ENCODE measurements at regions not wholly inside any gene's neighbourhood (a gene's known extent, or its start where the extent isn't known, plus 50 kb on each side); places are given as distances from the start of the nearest gene placed in this dataset.

DNA sequence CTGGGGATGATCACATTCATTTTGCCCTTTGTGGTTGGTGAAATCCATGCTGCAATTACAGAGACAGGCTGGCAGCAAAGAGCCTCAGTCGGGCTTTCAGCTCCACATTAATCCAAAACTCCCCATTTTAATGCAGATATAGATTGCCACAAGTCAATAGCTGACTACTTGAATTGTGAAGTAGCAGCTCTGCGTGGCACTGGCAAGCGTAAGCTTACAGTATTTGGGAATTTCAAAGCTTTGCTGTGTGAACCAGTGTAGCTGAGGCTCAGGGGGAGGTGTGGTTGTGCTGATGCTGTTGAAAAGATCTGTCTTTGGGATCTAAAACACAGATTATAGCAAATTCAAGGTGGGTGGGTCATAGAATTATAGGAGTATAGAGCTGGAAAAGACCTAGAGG, 290.3 kb upstream of the ONECUT1 start:
- no peak for DNase-seq (ENCODE audit: extremely low read depth, insufficient read length)
- H3K4me3 ChIP-seq (replicated peaks; ENCODE audit: low read depth, low read length), result no peak overlapping the region
- no peaks in the 10 kb centered on the region; the same call in 1 of the 2 replicates for H3K27me3 ChIP-seq (replicated peaks; ENCODE audit: control insufficient read depth, insufficient read depth, low read length)
- TF ChIP-seq, protein P1, sequence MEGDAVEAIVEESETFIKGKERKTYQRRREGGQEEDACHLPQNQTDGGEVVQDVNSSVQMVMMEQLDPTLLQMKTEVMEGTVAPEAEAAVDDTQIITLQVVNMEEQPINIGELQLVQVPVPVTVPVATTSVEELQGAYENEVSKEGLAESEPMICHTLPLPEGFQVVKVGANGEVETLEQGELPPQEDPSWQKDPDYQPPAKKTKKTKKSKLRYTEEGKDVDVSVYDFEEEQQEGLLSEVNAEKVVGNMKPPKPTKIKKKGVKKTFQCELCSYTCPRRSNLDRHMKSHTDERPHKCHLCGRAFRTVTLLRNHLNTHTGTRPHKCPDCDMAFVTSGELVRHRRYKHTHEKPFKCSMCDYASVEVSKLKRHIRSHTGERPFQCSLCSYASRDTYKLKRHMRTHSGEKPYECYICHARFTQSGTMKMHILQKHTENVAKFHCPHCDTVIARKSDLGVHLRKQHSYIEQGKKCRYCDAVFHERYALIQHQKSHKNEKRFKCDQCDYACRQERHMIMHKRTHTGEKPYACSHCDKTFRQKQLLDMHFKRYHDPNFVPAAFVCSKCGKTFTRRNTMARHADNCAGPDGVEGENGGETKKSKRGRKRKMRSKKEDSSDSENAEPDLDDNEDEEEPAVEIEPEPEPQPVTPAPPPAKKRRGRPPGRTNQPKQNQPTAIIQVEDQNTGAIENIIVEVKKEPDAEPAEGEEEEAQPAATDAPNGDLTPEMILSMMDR (IDR thresholded peaks at IDR 0.05; ENCODE audit: insufficient read depth, low read length, poor library complexity, severe bottlenecking), result no peak
- H3K36me3 ChIP-seq (ENCODE audit: control insufficient read depth, insufficient read depth, low read length), result no peaks in the 10 kb centered on the region

DNA sequence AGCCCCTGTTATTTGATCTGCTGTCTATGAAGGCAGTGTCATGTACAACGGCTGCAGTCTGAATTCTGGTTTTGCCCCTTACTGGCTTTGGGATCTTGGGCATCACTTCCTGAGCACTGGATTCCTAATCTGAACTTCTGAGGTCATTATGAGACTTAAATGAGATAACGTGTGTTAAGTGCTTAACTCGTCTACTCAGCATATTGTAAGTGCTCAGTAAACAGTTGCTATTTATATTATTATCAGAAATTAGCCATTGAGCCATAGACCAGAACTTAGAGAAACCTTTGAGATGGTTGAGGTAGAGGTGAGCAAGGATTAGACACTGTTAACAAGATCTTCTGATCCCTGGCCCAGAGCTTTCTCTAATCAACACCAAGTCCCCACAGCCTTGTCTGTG, 284.1 kb upstream of the ONECUT1 start:
- TF ChIP-seq, protein P1 (IDR thresholded peaks at IDR 0.05; ENCODE audit: insufficient read depth, low read length, poor library complexity, severe bottlenecking), result no peak
- Histone ChIP-seq H3K36me3 (ENCODE audit: control insufficient read depth, insufficient read depth, low read length) (no peaks in the 10 kb centered on the region), H3K27me3 (replicated peaks; ENCODE audit: control insufficient read depth, insufficient read depth, low read length) (no peaks in the 10 kb centered on the region), H3K4me3 (replicated peaks; ENCODE audit: low read depth, low read length) (no peak overlapping the region)
- no peak for DNase-seq (ENCODE audit: extremely low read depth, insufficient read length)

DNA sequence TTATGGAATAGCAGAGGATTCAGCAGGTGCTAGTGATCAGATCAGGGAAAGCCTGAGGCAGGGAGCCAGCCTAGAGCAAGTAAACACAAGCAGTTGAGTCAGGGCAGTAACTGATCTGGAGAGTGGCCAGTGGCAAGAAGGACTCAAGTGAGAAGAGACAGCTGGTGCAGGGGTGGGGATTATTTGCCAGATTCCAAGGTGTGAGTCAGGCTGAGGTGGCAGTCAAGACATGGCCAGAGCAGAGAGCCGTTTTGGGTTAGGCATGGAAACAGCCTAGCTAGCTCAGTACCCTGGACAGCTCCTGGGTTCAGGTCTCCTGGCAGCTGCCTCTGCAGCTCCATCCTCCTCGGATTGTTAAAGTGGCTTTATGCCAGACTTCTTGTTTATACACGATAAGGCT, 281.9 kb upstream of the ONECUT1 start:
- TF ChIP-seq, protein P1 (IDR thresholded peaks at IDR 0.05; ENCODE audit: insufficient read depth, low read length, poor library complexity, severe bottlenecking), result no peak
- no peaks in the 10 kb centered on the region for H3K36me3 ChIP-seq (ENCODE audit: control insufficient read depth, insufficient read depth, low read length)
- no peak overlapping the region for H3K4me3 ChIP-seq (replicated peaks; ENCODE audit: low read depth, low read length)
- H3K27me3 ChIP-seq (replicated peaks; ENCODE audit: control insufficient read depth, insufficient read depth, low read length), result no peaks in the 10 kb centered on the region
- DNase-seq (ENCODE audit: extremely low read depth, insufficient read length), result no peak

GRCh38 chr15:53068636-53069035, 278.5 kb upstream of the ONECUT1 start:
- Histone ChIP-seq H3K4me3 (replicated peaks; ENCODE audit: low read depth, low read length) (no peak overlapping the region), H3K27me3 (replicated peaks; ENCODE audit: control insufficient read depth, insufficient read depth, low read length) (no peaks in the 10 kb centered on the region), H3K36me3 (ENCODE audit: control insufficient read depth, insufficient read depth, low read length) (no peaks in the 10 kb centered on the region)
- no peak for DNase-seq (ENCODE audit: extremely low read depth, insufficient read length)
- TF ChIP-seq, protein P1 (IDR thresholded peaks at IDR 0.05; ENCODE audit: insufficient read depth, low read length, poor library complexity, severe bottlenecking), result no peak

DNA sequence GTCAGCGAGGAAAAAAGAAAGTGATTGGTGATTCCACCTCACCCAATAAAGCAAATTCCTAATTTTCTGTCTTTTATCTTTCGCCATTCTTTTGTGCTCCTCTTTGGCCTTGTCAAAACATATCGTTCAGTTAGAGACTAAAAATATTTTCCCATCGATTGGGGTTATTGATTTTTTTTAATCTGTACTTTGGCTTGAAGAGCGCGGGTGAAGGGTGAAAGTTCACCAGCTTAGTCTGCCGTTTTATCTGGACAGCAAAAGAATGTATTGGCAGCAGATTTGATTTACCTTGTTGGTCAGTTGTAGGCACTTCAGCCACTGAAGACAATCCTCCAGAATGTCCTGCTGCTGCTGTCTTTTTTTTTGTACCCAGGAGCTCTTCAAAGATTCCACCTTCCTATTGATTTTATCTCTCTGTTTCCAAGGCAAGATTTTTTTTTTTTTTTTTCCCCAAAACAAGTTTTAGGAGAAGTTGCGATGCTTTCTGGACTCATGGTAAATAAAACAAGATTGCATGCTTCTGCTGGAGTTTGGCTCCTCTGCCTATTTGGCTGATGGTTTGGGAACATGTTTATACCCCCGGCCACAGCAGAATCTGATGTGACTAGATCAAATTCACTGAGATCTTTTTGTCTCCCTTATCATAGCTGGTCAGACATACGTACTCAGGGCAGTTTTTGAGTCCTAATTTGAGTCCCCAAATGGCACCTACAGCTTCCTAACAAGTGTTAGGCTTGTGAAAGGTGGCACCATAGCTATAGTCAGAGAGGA, 269.3 kb upstream of the ONECUT1 start:
- no peak for DNase-seq (ENCODE audit: extremely low read depth, insufficient read length)
- Histone ChIP-seq H3K36me3 (ENCODE audit: control insufficient read depth, insufficient read depth, low read length) (no peaks in the 10 kb centered on the region), H3K4me3 (replicated peaks; ENCODE audit: low read depth, low read length) (no peak overlapping the region), H3K27me3 (replicated peaks; ENCODE audit: control insufficient read depth, insufficient read depth, low read length) (no peaks in the 10 kb centered on the region)
- TF ChIP-seq, protein P1 (IDR thresholded peaks at IDR 0.05; ENCODE audit: insufficient read depth, low read length, poor library complexity, severe bottlenecking), result no peak
